HG03097 (cell line): ENCODE measurements at regions not wholly inside any gene's neighbourhood (a gene's known extent, or its start where the extent isn't known, plus 50 kb on each side); places are given as distances from the start of the nearest gene placed in this dataset.

Experiments used
- ATAC-seq: cut with Tn5 transposase; IDR thresholded peaks from one replicate; pipeline ENCODE4 v1.9.1; 2021; ENCODE audit not compliant: unreplicated experiment, low FRiP score

DNA sequence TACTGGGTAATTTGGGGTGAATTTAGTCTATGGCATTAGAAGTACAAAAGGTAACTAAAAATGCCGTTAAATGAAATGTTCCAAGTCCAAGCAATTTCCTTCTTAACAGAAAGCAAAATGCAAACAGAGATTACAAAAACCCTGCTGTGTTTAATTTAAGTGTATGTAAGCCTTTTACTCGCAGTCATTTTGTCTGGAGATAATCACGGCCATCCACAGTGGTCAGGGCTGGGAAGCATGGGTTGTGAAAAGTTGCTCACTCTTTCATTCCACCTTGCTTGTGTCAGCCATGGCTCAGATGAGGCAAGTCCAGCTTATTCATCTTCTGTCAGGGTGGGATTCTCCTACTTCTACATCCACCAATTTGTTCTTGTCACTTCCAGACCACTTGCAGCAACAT, 983.6 kb upstream of the ZEB2 start:
- no peak for ATAC-seq

DNA sequence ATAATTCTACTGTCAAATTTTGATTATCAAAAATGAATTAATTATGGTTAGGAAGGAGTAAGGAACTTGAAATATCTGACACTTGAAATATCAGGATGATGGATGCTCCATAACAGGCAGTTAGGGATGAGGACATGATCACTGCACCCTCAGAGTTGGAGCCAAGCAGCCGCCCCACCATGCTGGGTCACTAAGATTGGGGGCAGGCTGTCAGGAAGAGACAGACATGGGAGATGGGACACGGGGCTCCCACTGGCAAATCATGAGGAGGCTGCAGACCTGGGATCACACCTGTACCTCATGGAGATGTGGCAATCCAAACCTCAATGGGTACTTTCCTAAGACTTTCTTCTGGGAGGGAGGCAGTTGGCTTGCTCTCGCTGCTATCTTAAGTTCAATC, 982.0 kb upstream of the ZEB2 start:
- no peak for ATAC-seq

DNA sequence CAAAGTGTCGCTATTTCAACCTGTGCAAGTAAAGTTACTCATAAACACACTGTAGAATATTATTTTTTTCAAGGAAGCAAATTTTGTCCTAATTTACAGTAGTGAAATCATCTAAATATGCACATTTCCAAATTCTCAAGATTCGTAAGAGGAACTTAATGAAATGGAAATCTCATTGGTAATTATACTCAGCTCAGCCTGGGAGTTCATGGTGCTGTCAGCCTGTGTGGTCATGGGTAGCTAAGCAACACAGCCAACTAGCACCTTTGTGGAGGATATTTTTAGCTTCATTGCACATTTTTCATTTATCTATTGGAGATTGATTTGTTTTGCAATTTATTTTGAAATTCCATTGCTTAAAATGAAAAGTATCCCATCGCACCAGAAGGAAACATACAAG, 975.7 kb upstream of the ZEB2 start:
- no peak for ATAC-seq

DNA sequence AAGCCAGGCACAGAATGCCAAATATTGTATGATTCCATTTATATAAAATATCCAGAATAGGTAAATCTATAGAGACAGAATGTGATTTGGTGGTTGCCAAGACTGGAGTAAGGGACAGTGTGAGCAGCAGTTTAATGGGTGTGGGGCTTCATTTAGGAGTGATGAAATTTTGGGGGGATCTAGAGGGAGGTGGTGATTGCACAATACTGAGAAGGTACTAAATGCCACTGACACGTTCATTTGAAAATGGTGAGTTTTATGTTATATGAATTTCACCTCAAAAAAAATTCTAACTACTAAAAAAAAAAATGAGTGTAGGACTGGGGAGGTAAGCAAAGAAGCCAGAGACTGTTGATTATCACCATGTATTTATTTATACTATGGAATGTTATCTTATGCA, 974.5 kb upstream of the ZEB2 start:
- ATAC-seq: no peak

DNA sequence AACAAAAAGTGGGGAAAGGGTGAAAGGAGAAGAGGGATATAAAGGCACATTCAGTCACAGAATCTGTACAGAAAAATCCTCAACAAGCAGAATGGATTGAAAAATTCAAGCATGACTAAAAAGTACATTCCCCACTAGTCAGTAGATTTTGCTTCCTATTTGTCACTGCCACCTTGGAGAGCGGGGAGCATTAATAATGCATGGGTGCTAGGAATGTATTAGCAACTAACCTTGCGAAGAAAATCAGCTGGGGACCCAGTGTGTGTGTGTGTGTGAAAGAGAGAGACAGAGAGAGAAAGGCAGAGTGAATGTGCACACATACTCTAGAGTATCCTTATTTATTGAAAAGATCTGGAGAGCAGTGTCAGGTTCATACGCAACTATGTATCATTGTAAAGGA, 968.7 kb upstream of the ZEB2 start:
- no peak for ATAC-seq

DNA sequence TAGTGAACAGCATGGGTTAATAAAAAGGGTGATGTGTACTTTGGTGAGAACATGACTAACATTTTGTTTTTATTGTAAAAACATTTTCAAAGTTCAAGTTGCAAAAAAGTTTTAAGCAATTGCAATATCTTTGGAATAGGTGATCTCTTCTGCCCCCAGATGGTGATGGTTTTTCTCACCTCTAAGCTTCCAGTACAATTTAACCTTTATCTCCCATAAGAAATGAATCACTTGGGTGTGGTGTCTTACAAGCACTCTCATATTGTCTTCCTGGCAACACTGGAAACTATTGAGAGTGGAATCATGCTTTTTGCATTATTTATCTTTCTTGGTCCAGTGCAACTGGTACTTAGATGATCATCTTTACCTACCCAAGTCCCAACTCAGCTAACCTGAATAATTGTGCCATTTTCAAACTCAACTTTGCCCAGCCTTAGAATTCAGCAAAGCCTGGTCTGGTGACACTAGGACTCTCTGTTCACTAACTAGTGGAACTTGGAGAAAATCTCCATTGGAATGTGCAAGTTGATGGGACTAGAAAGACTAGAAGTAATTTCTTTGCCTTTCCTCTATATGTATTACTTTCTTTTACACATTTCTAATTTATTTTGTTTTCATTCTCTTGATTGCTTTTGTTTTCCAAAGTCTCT, 964.7 kb upstream of the ZEB2 start:
- no peak for ATAC-seq

DNA sequence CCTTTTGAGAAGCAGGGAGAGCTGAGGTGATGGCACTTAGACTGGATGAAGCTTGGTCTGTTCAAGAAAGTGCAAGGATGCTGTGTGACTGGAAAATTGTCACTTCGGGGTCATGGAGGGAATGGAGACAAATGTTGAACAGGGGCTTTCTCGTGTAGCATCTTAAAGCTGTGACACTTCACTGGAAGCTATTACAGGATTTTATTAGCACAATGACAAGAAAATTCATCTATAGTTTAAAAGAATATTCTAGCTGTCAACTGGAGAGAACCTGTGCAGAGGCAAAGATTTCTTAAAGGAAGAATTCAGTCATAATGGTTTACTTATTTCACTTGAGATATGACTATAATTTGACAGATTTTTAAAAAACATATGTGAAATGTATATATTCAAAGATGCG, 963.9 kb upstream of the ZEB2 start:
- ATAC-seq: no peak

DNA sequence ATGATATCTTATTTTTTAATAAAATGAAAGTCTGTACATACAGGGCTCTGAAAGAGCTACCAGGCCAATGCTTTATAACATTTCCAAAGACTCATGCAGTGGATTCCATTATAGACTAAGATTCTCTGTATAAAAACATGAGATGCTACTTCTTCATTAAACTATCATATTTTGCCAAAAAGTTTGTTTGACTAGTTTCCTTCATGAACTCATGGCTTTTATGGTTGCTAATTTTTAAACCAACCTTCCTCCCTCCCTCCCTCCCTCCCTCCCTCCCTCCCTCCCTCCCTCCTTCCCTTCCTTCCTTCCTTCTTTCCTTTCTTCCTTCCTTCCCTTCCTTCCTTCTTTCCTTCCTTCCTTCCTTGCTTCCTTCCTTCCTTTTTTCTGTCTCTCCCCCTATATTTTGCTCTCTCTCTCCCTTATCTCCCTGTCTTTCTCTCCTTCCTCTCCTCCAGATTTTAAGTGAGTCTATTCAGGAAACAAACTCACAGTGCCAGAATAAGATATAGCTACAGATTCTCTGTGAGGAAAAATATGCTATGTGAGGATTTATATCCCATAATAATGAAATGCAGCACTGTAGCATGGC, 961.5 kb upstream of the ZEB2 start:
- no peak for ATAC-seq

DNA sequence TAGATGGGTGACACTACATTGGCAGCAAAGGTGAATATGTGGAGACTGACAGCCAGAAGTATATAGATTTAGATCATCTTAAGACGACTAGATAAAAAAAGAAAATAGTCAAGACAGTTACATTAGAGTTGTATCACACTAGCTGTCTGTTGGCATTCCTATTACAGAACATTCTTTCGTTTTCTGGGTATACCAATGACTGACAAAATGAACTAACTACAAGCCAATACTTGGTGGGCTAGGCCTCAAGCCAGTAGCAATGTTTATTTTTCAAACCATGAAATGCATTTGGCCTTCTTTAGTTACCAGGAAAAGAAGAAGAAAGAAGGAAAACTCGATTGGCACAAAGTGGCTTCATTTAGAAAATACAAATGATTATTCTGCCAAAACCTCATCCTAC, 944.9 kb upstream of the ZEB2 start:
- ATAC-seq: no peak

DNA sequence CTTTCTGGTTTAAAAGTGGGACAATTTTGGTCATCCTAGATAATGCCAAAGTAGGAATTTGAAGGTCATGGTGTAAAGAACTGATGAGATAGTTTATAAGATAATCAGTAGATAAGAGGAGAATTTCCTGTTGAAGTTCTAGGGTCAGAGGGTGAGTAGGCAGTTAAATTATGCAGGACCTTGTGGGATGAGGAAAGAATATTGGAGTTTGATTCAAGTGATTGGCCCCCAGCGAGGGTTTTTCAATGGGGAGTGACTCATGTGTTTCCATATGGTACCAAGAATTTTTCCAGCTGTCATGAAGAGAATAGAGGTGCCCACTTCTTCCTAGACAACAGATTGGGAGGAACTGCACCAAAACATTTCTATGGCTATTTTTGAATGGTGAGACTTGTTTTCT, 940.2 kb upstream of the ZEB2 start:
- ATAC-seq: no peak

DNA sequence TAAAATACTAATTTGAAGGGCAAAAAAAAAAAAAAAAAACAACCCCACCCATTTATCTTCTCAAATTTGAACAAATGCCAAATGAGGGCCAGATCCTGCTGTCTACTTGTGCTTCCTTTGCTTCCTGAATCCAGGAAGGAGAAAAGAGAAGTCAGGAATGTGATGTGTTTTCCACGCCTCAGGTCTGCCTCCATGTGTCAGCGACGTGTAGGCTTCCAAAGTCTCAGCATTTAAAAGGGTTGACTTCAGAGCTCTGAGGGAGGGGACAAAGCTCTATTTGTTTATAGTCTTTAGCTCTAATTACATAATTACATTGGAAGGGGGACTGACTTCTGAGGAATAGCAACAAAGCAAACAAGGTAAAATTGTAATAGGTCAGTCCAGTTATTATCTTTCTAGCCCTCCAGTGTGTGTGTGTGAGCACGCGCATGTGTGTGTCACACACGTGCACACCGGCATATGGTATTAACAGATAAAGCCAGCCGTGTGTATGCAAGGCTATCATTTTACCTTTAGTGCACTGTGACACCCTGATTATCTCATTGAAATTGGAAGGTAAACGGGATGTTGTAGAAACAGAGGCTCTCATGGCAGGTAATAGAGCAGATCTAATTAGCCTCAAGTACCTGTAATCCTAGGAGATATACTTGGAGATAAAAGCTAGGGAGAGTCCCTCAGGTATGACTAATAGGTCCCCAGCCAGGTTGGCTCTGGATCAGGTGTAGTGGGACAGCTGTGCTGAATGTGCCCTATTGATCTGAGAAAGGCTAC, 911.4 kb upstream of the ZEB2 start:
- ATAC-seq: no peak

DNA sequence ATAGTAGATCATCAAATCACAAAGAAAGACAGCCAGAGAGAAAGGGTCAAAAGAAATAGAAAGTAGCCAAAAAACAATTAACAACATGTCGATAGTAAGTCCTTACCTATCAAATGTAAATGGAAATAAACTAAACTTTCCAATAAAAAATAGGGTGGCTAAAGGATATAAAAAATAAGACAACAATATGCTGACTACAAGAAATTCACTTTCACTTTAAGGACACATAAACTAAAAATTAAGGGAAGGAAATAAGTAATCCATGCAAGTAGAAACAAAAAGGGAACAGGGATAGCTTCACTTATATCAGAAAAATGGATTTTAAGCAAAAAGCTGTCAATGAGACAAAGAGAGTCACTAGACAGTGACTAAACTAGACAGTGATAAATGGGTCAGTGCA, 903.9 kb upstream of the ZEB2 start:
- ATAC-seq: no peak

DNA sequence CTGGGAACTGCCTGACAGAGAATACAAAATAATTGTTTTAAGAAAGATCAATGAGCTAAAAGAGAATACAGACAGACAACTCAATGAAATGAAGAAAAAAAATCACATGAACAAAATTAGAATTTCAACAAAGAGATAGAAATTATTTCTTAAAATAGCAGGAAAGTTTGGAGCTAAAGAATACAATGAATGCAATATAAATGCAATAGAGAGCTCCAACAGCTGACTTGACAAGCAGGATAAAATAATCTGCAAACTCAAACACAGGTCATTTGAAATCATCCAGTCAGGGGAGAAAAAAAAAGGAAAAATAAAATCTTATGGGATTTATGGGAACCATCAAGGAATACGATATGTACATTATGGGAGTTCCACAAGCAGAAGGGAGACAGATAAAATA, 902.7 kb upstream of the ZEB2 start:
- ATAC-seq: no peak

DNA sequence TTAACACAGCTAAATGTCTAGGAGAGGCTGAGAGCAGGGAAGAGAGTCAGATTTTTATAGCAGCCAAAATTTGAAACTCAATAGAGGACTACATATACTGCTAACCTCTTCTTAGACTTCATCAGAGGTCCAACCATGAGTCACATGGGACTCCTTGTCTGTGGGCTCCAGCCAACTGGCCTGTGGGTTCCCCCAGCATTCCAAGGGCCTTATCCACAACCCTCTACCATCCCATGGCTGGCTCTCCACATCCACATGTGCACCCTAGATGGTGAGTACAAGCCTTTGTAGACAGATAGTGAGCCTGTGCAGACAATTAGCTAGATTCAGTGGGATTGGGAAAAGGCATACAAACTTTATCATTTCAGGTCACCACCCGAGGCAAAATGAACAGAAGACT, 901.9 kb upstream of the ZEB2 start:
- ATAC-seq: no peak

DNA sequence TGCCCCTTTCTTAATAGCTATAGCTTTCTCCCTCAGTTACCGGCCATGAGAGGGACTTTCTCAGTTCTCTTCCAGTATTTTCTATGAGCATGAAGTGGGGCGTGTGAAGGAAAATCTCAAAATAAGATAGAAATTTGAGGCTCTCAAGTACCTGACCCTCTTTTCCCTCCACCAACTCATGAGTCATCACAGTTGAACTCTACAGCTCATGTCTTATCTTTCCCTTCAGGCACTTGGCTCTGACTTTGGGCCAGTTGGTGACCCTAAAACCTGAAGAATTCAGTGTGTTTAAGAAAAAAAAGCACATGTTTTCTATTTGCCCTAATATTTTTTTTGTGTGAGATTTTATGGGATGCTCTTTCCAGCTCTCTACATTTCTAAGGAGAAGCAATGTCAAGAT, 896.7 kb upstream of the ZEB2 start:
- ATAC-seq: no peak

DNA sequence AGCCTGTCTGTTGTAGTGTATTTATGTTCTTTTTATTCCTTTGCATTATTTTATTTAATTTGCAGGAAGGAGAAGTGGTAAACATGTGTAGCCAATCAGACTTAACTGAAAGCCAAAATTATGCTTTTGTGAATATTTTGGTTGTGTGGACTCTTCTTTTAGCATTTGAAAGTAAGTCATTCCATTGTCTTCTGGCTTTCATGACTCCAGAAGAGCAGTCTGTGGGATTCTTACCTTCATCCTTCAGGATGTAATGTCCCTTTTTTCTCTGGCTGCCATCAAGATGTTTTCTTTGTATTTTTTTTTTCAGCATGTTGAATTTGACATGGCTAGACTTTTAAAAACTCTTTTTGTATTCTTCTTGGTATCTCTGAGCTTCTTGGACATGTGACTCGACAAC, 895.2 kb upstream of the ZEB2 start:
- ATAC-seq: no peak

DNA sequence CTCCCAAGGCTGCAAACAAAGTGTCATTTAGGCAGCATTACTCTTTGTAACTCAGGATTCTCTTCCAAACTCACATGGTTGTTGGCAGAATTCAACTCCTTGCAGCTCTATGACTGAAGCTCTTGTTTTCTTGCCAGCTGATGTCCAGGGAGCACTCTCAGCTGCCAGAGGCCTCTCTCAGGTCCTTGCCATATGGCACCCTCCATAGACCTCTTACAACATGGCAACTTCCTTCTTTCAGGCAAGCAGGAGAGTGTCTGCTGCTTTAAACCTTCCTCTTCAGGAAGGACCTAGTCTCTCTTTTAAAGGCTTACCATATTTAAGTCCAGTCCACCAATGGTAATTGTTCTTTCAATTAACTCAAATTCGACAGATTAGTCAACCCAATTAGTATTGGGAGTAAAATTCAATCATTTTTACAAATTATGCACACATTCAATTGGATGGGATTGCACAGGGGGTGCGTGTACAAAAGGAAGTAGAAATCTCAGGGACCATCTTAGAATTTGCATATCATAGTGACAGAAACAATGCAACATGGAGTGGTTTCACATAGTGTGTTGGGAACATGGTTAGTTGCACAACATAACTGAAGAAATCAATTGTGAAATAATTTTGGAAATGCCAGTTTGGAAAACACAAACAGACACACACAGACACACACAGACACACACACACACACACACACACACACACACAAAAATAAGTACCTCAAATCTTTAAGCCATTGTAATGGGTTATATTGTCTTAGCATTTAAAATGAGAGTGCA, 893.5 kb upstream of the ZEB2 start:
- no peak for ATAC-seq

DNA sequence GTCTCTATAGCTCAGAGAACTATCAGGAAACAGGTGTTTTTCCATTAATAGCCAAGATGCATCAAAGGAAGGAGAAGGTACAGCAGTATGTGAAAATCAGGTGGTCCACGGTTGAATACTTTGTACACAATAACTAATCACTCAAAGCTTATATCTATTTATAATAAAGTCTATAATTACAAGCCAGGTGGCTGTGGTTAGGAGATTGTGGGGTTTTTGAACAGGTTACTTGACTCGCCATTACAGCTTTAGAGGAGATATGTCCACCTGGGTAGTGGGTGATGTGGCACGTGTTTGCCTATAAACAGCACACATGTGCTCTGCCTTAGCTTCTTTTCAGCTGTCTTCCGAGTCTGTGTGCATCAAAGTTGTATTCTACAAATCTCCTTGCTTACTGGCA, 892.2 kb upstream of the ZEB2 start:
- peak; percentile 36 for ATAC-seq

DNA sequence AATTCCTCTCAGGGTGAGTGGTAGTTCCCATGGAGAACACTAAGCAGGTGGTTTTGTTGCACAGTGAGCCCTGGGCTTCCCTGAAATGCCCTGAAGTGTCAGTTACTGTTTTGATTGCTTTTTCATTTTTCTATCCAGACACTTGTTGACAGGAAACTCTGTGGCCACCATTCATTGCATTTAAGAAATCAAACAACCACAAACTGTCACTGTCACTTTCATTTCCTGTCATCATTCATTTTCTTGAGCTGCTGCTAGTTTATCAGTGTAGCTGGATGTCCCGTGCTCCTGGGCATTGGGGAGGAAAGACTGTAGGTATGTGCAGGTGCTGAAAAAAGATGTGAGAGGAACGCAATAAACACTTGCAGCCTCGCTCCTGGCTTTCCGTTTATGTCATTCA, 891.6 kb upstream of the ZEB2 start:
- peak; percentile 88 for ATAC-seq

DNA sequence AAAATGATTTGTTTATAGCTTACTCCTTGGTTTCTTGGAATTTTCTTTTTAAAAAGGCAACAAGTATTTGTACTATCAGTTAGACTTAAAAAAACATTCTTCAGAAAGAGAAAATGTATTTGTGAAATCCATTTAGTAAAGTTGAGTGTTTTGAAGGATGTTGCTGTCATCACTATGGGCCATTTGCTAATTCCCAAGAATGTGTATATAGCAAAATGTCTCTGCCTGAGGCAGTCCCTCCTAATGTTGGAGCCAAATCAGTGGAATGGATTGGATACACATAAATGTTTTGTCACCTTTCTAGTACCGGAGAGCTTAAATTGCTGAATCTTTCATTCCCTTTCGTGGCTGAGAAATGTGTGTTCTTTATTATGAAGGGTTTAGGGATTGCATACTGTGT, 890.2 kb upstream of the ZEB2 start:
- no peak for ATAC-seq

DNA sequence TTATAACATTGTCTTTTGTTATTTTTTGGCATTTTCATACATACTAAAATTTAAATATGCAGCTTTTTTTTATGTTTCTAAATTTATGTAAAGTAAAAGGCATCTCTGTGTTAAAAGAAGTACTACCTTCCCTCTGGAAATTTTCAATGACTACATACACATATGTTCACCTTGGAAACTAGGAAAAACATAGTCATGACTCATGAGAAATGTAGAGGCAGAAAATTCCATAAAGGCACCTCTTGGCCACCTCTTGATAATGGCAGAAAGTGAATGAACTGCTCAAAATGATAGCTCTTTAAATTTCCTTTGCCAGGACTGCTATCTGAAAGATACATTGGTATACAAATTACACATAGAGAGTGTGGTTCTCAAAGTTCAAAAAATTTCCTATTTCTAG, 889.1 kb upstream of the ZEB2 start:
- no peak for ATAC-seq
